ENCODE measurements at regions not wholly inside any gene's neighbourhood (a gene's known extent, or its start where the extent isn't known, plus 50 kb on each side); places are given as distances from the start of the nearest gene placed in this dataset.

DNA sequence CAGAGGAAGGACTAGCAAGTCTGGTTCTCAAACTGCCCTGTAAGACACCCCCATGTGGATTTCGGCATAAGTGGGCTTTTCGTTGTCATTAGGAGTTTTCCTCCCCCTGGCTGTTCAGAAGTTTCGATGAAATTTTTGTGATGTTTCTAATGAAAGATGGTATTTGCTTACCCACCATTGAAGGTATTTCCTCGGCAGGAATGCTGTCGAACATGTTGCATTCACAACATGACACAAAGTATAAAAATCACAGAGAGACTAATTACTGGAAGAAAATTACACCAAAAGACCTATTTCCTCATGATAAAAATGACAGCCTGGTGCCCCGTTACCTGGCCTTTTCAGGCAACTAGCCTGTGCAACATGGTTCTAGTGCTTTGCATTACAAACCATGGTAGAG, 144.9 kb downstream of the TXNL1 start:
- TF ChIP-seq, protein P1, sequence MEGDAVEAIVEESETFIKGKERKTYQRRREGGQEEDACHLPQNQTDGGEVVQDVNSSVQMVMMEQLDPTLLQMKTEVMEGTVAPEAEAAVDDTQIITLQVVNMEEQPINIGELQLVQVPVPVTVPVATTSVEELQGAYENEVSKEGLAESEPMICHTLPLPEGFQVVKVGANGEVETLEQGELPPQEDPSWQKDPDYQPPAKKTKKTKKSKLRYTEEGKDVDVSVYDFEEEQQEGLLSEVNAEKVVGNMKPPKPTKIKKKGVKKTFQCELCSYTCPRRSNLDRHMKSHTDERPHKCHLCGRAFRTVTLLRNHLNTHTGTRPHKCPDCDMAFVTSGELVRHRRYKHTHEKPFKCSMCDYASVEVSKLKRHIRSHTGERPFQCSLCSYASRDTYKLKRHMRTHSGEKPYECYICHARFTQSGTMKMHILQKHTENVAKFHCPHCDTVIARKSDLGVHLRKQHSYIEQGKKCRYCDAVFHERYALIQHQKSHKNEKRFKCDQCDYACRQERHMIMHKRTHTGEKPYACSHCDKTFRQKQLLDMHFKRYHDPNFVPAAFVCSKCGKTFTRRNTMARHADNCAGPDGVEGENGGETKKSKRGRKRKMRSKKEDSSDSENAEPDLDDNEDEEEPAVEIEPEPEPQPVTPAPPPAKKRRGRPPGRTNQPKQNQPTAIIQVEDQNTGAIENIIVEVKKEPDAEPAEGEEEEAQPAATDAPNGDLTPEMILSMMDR (IDR thresholded peaks at IDR 0.05; ENCODE audit: borderline replicate concordance, extremely low read depth, low read length, poor library complexity, severe bottlenecking), result no peak
- TF ChIP-seq EZH2 (IDR thresholded peaks at IDR 0.05; ENCODE audit: borderline replicate concordance, low read depth, low read length, severe bottlenecking), result no peak
